Activated CD4-positive, CD25-positive, alpha-beta regulatory T cell treated with anti-CD3 and anti-CD28 coated beads, Interleukin-2, amount 50 U/mL, for 16 hours (primary cell): ENCODE measurements at regions not wholly inside any gene's neighbourhood (a gene's known extent, or its start where the extent isn't known, plus 50 kb on each side); places are given as distances from the start of the nearest gene placed in this dataset.

Source experiments
- DNase-seq: peaks from one replicate; pipeline ENCODE4 v3.0.0-alpha.2; 2020; ENCODE audit warnings: low read depth, low spot score

DNA sequence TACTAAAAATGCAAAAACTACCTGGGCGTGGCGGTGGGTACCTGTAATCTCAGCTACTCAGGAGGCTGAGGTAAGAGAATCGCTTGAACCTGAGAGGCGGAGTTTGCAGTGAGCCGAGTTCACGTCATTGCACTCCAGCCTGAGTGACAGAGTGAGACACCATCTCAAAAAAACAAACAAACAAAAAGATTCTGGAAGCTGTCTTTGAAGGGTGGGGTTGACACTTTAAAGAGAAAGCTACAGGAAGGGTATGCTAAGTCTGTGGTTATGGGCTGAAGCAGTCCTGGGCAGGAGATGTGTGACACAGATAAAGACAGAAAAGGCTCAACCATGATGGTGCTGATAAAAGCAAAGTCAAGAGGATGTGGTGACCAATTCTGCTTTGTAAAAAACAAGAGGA lies 328.5 kb upstream of the AMELY start:
- DNase-seq = peak; percentile 1

DNA sequence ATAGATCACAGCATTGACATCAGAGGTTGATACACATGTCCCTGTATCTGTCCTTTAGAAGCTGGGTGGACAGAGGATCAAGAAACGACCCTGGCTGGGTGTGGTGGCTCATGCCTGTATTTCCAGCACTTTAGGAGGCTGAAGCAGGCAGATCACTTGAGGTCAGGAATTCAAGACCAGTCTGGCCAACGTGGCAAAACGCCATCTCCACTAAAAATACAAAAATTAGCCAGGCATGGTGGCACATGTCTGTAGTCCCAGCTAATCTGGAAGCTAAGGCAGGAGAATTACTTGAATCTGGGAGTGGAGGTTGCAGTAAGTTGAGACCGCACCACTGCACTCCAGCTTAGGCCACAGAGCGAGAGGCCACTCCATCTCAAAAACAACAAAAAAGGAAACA lies 300.4 kb upstream of the AMELY start:
- no peak for DNase-seq

GRCh38 chrY:7204456-7204855 lies 292.9 kb upstream of the AMELY start:
- no peak for DNase-seq

- no peak for DNase-seq
Measured at GRCh38 chrY:7182591-7182990, 271.0 kb upstream of the AMELY start.

GRCh38 chrY:7177631-7178030 lies 266.1 kb upstream of the AMELY start:
- DNase-seq = no peak

DNA sequence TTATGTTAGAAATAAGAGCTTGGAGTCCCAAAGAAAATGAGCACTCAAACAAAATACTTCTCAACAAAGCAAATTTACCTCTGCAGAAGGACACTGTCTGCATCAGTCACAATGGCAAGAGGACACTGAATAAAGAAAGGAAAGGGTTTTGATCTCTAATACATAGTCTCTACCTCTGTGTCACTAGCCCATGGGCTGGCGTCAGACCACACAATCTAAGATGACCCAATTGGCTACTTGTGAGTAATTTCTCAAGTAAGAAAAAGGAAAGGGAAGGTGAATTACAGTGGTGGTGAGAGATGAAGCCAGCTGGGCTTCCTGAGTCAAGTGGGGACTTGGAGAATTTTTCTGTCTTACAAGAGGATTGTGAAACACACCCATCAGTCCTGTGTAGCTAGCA lies 257.9 kb upstream of the AMELY start:
- no peak for DNase-seq

- no peak for DNase-seq
Measured at GRCh38 chrY:7141477-7141876, 229.9 kb upstream of the AMELY start.
